ENCODE measurements at regions not wholly inside any gene's neighbourhood (a gene's known extent, or its start where the extent isn't known, plus 50 kb on each side); places are given as distances from the start of the nearest gene placed in this dataset.

DNA sequence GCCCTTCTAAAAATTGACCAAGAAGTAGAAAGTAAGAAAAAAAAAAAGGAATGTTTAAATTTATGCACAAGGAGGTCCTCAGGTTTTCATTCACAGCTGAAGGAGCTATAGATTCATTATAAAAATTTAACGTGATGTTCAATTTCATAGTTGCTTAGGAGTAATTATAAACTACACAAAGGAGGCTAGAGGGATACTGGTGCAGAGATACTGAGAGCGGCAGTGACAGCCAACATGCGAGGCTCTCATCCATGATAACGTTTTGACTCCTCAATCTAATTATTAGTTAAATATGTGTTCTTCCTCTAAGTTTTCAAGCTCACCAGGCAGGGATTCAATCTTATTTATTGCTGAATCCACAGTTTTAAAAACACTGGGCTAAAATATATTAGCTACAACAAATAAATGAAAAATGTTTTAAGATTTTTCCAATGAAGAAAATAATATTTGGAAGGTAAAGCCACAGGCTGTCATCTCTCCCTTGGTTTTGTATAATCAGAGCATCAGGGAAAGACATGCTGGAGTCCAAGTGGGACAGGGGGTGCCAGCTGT, 49.8 kb upstream of the TRPC4 start:
- TF ChIP-seq POLR2A (IDR thresholded peaks at IDR 0.05; ENCODE audit: low read depth, low read length): no peak
- no peak for TF ChIP-seq TAF1 (IDR thresholded peaks at IDR 0.05; ENCODE audit: low read depth, low read length)
- no peak for TF ChIP-seq POLR2AphosphoS5 (IDR thresholded peaks at IDR 0.05; ENCODE audit: low read depth, low read length)
- no peak for TF ChIP-seq SPI1 (IDR thresholded peaks at IDR 0.05; ENCODE audit: low read depth, low read length)
